ENCODE measurements at regions not wholly inside any gene's neighbourhood (a gene's known extent, or its start where the extent isn't known, plus 50 kb on each side); places are given as distances from the start of the nearest gene placed in this dataset.

DNA sequence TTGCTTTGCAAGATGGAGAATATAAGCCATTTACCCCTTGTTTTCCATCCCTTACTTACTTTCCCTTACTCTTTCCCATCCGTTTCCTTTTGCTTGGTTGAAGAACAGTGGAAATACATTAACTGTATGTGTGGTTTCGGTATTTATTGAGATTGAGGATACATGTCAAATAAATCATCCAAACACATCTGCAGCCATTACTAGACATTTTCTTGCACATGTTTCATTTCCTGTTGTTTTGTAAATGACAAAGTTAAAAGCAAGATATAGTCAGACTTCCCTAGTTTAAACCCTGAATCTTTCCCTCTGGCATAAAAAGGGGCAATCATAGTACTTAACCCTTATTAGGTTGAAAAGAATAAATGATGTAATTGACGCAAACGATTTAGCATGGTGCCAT lies 82.1 kb upstream of the BCHE start:
- TF ChIP-seq SP1 (IDR thresholded peaks at IDR 0.05) (no peak), FOXA1 (IDR thresholded peaks at IDR 0.05) (no peak), HDGF (IDR thresholded peaks at IDR 0.05; ENCODE audit: borderline replicate concordance) (no peak), ARNT (IDR thresholded peaks at IDR 0.05) (no peak), BHLHE40 (IDR thresholded peaks at IDR 0.05; ENCODE audit: borderline replicate concordance) (no peak), TARDBP (IDR thresholded peaks at IDR 0.05) (no peak), FOXM1 (IDR thresholded peaks at IDR 0.05; ENCODE audit: borderline replicate concordance) (no peak), FOXK2 (IDR thresholded peaks at IDR 0.05) (no peak), L3MBTL2 (conservative IDR thresholded peaks at IDR 0.05) (no peak), ELF4 (IDR thresholded peaks at IDR 0.05) (no peak), SUZ12 (IDR thresholded peaks at IDR 0.05) (no peak)
- TF ChIP-seq, protein P1, sequence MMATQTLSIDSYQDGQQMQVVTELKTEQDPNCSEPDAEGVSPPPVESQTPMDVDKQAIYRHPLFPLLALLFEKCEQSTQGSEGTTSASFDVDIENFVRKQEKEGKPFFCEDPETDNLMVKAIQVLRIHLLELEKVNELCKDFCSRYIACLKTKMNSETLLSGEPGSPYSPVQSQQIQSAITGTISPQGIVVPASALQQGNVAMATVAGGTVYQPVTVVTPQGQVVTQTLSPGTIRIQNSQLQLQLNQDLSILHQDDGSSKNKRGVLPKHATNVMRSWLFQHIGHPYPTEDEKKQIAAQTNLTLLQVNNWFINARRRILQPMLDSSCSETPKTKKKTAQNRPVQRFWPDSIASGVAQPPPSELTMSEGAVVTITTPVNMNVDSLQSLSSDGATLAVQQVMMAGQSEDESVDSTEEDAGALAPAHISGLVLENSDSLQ (IDR thresholded peaks at IDR 0.05), result no peak
